H9 (cell line): ENCODE measurements at regions not wholly inside any gene's neighbourhood (a gene's known extent, or its start where the extent isn't known, plus 50 kb on each side); places are given as distances from the start of the nearest gene placed in this dataset.

Experiments used
- DNase-seq: peaks from one replicate; pipeline ENCODE4 v3.0.0-alpha.2; 2017
- H2AFZ ChIP-seq: one replicate; pipeline ENCODE4 v1.6.1; 2013; ENCODE audit warnings: mild to moderate bottlenecking, low read length, control low read depth, moderate library complexity
- H2AK5ac ChIP-seq: 2 replicates; pipeline ENCODE4 v1.6.1; 2013; ENCODE audit warnings: low read length, control low read depth, mixed read lengths; ENCODE audit not compliant: insufficient read length
- H2BK120ac ChIP-seq: one replicate; pipeline ENCODE4 v1.6.1; 2013; ENCODE audit warnings: low read depth, mild to moderate bottlenecking, low read length, control low read depth, inconsistent platforms; ENCODE audit not compliant: poor library complexity, severe bottlenecking
- H2BK12ac ChIP-seq: 2 replicates; pipeline ENCODE4 v1.6.1; 2013; ENCODE audit warnings: low read length, control low read depth, mixed read lengths, low read depth; ENCODE audit not compliant: insufficient read length
- H2BK15ac ChIP-seq: 2 replicates; pipeline ENCODE4 v1.6.1; 2013; ENCODE audit warnings: low read depth, low read length, control low read depth
- H2BK20ac ChIP-seq: one replicate; pipeline ENCODE4 v1.6.1; 2013; ENCODE audit warnings: low read depth, mild to moderate bottlenecking, low read length, control low read depth, inconsistent platforms; ENCODE audit not compliant: poor library complexity, severe bottlenecking
- H2BK5ac ChIP-seq: 2 replicates; pipeline ENCODE4 v1.6.1; 2013; ENCODE audit warnings: low read length, control low read depth, mixed read lengths; ENCODE audit not compliant: insufficient read length
- H3K14ac ChIP-seq: 2 replicates; pipeline ENCODE4 v1.6.1; 2013; ENCODE audit warnings: low read length, control low read depth; ENCODE audit not compliant: insufficient read depth
- H3K18ac ChIP-seq: 2 replicates; pipeline ENCODE4 v1.6.1; 2013; ENCODE audit warnings: low read depth, mild to moderate bottlenecking, mixed read lengths, low read length, control low read depth; ENCODE audit not compliant: insufficient read length
- H3K23ac ChIP-seq: 2 replicates; pipeline ENCODE4 v1.6.1; 2013; ENCODE audit warnings: low read length, control low read depth, mixed read lengths, low read depth; ENCODE audit not compliant: insufficient read length
- H3K23me2 ChIP-seq: 2 replicates; pipeline ENCODE4 v1.6.1; 2013; ENCODE audit warnings: low read depth, mild to moderate bottlenecking, mixed read lengths, low read length, control low read depth; ENCODE audit not compliant: insufficient read length, poor library complexity, severe bottlenecking
- H3K27ac ChIP-seq: 2 replicates; pipeline ENCODE4 v1.5.1; 2013; ENCODE audit warnings: low read length, control low read depth, mixed read lengths, low read depth; ENCODE audit not compliant: insufficient read length
- H3K27me3 ChIP-seq: 2 replicates; pipeline ENCODE4 v1.6.1; 2013; ENCODE audit warnings: low read length, control low read depth, inconsistent platforms; ENCODE audit not compliant: insufficient read depth
- H3K4ac ChIP-seq: 2 replicates; pipeline ENCODE4 v1.6.1; 2013; ENCODE audit warnings: low read depth, mild to moderate bottlenecking, control low read depth, inconsistent platforms, low read length, moderate library complexity
- H3K4me1 ChIP-seq: 2 replicates; pipeline ENCODE4 v1.6.1; 2013; ENCODE audit warnings: low read length, control low read depth, inconsistent platforms; ENCODE audit not compliant: insufficient read depth
- H3K4me2 ChIP-seq: 2 replicates; pipeline ENCODE4 v1.6.1; 2013; ENCODE audit warnings: low read length, control low read depth, mixed read lengths; ENCODE audit not compliant: insufficient read length, insufficient read depth
- H3K56ac ChIP-seq: 2 replicates; pipeline ENCODE4 v1.6.1; 2013; ENCODE audit warnings: low read depth, mild to moderate bottlenecking, mixed read lengths, low read length, control low read depth; ENCODE audit not compliant: insufficient read length
- H3K79me1 ChIP-seq: 2 replicates; pipeline ENCODE4 v1.6.1; 2013; ENCODE audit warnings: low read depth, mild to moderate bottlenecking, moderate library complexity, low read length, control low read depth, inconsistent platforms; ENCODE audit not compliant: insufficient read depth, poor library complexity, severe bottlenecking
- H3K79me2 ChIP-seq: 2 replicates; pipeline ENCODE4 v1.6.1; 2013; ENCODE audit warnings: low read length, control low read depth, inconsistent platforms; ENCODE audit not compliant: insufficient read depth
- H3K9ac ChIP-seq: 2 replicates; pipeline ENCODE4 v1.6.1; 2013; ENCODE audit warnings: low read length, control low read depth, mixed read lengths; ENCODE audit not compliant: insufficient read length; ENCODE audit errors: extremely low read depth
- H3K9me3 ChIP-seq: one replicate; pipeline ENCODE4 v1.6.1; 2013; ENCODE audit warnings: low read depth, low read length, inconsistent platforms; ENCODE audit not compliant: control insufficient read depth
- H3T11ph ChIP-seq: one replicate; pipeline ENCODE4 v1.6.1; 2013; ENCODE audit warnings: mild to moderate bottlenecking, low read length, control low read depth, inconsistent platforms
- H4K20me1 ChIP-seq: one replicate; pipeline ENCODE4 v1.6.1; 2013; ENCODE audit not compliant: control insufficient read depth, insufficient read length, insufficient read depth
- H4K5ac ChIP-seq: 2 replicates; pipeline ENCODE4 v1.6.1; 2013; ENCODE audit warnings: low read depth, mild to moderate bottlenecking, mixed read lengths, low read length, control low read depth; ENCODE audit not compliant: insufficient read length
- H4K8ac ChIP-seq: replicated peaks from 2 replicates; pipeline ENCODE4 v1.6.1; 2013; ENCODE audit warnings: low read length, control low read depth, mixed read lengths, low read depth; ENCODE audit not compliant: insufficient read length
- H4K91ac ChIP-seq: 2 replicates; pipeline ENCODE4 v1.6.1; 2013; ENCODE audit warnings: low read depth, mild to moderate bottlenecking, moderate library complexity, mixed read lengths, low read length, control low read depth; ENCODE audit not compliant: insufficient read length
- H3K27ac Mint-ChIP-seq, 3 experiments: 2 replicates in 2 of 3; 3 replicates in 1 of 3; pipeline ENCODE4 v1.8.0; 2020 to 2021; ENCODE audit warnings: mixed read lengths in 3 of 3, mild to moderate bottlenecking in 1 of 3, moderate library complexity in 1 of 3
- H3K27me3 Mint-ChIP-seq: 2 replicates; pipeline ENCODE4 v1.8.0; 2021; ENCODE audit warnings: low read depth, mild to moderate bottlenecking, moderate library complexity, mixed read lengths
- H3K36me3 Mint-ChIP-seq, 3 experiments: 2 replicates in 2 of 3; 3 replicates in 1 of 3; pipeline ENCODE4 v1.8.0; 2020 to 2021; ENCODE audit warnings: low read depth in 3 of 3, mixed read lengths in 3 of 3; ENCODE audit not compliant: insufficient read depth in 1 of 3
- H3K4me1 Mint-ChIP-seq, 2 experiments: 2 replicates each; pipeline ENCODE4 v1.8.0; 2020; ENCODE audit warnings: mixed read lengths in 2 of 2
- H3K4me3 Mint-ChIP-seq, 2 experiments: 2 replicates in 1 of 2; 3 replicates in 1 of 2; pipeline ENCODE4 v1.8.0; 2020 to 2021; ENCODE audit warnings: mild to moderate bottlenecking in 2 of 2, mixed read lengths in 2 of 2, moderate library complexity in 1 of 2
- H3K9me3 Mint-ChIP-seq, 2 experiments: 2 replicates in 1 of 2; 3 replicates in 1 of 2; pipeline ENCODE4 v1.8.0; 2020; ENCODE audit warnings: mild to moderate bottlenecking in 2 of 2, mixed read lengths in 2 of 2, moderate library complexity in 1 of 2
- CTCF ChIP-seq: fragments of 200-600 bp; sonication (generic); conservative IDR thresholded peaks from 3 replicates; pipeline ENCODE4 v1.8.0; 2021; ENCODE audit warnings: antibody characterized with exemption, mild to moderate bottlenecking
- WGBS: extraction: QIAGEN DNeasy Blood & Tissue Kit; methylation state at CpG from one replicate; pipeline ENCODE4 v1.1.7; 2013; ENCODE audit warnings: missing lambda C conversion rate, low lambda C conversion rate, mixed read lengths; ENCODE audit not compliant: insufficient read length; ENCODE audit errors: extremely low coverage; 5-methylcytosine and 5-hydroxymethylcytosine counted together

- Histone ChIP-seq H2BK120ac (no peak overlapping the region), H2BK5ac (no peak overlapping the region), H4K5ac (no peak overlapping the region), H3K9me3 (no peaks in the 10 kb centered on the region), H3K4me2 (no peak overlapping the region), H3K56ac (no peak overlapping the region), H3K27me3 (no peaks in the 10 kb centered on the region), H2BK15ac (no peak overlapping the region), H3K9ac (no peak overlapping the region), H2AK5ac (no peak overlapping the region), H3K27ac (no peak overlapping the region), H2BK12ac (no peak overlapping the region), H3K79me1 (no peaks in the 10 kb centered on the region), H2AFZ (no peak overlapping the region), H3T11ph (no peak overlapping the region), H3K4me1 (peaks cover 5% of the 10 kb centered on the region; the same call in 1 of the 2 replicates), H2BK20ac (no peak overlapping the region), H3K23ac (no peak overlapping the region), H4K8ac (no peak overlapping the region), H4K91ac (no peak overlapping the region), H3K18ac (no peak overlapping the region), H3K14ac (no peak overlapping the region), H3K79me2 (no peaks in the 10 kb centered on the region), H3K23me2 (no peaks in the 10 kb centered on the region), H3K4ac (no peak overlapping the region), H4K20me1 (no peaks in the 10 kb centered on the region)
- Mint-ChIP-seq H3K27me3 (no peaks in the 10 kb centered on the region), H3K9me3 (no peaks in the 10 kb centered on the region; a peak in 1 of 5 replicates), H3K27ac (no peak overlapping the region), H3K4me3 (no peak overlapping the region), H3K36me3 (no peaks in the 10 kb centered on the region; a peak in 1 of 7 replicates), H3K4me1 (peaks cover 20 to 22% of the 10 kb centered on the region in 2 experiments)
- DNase-seq = no peak
- no CpG with 5 or more reads among the region's 6 CpGs for WGBS
- no peak for TF ChIP-seq CTCF
Measured at GRCh38 chr14:85873006-85873405, 343.1 kb downstream of the FLRT2 start.
